Right cardiac atrium (tissue), 5 donors: ENCODE measurements at regions not wholly inside any gene's neighbourhood (a gene's known extent, or its start where the extent isn't known, plus 50 kb on each side); places are given as distances from the start of the nearest gene placed in this dataset.

Experiments used
- ATAC-seq, 2 donors: fragments of 200-7000 bp; cut with Tn5 transposase; one replicate each; pipeline versions ENCODE4 v1.8.0 to v1.9.1; 2020; ENCODE audit warnings: moderate library complexity in 2 of 2, mild to moderate bottlenecking in 1 of 2
- DNase-seq, 3 donors: peaks; one replicate each; pipeline ENCODE4 v3.0.0-alpha.2; 2020
- H3K27ac ChIP-seq: one replicate; pipeline ENCODE4 v1.5.1; 2013; ENCODE audit warnings: mild to moderate bottlenecking, low read length, control low read depth, moderate library complexity
- H3K27me3 ChIP-seq: one replicate; pipeline ENCODE4 v1.6.1; 2013; ENCODE audit not compliant: control insufficient read depth, insufficient read depth
- H3K4me1 ChIP-seq: one replicate; pipeline ENCODE4 v1.6.1; 2013; ENCODE audit warnings: low read length; ENCODE audit not compliant: control insufficient read depth, insufficient read depth
- H3K4me3 ChIP-seq: one replicate; pipeline ENCODE4 v1.5.1; 2013; ENCODE audit warnings: low read length, control low read depth
- H3K9me3 ChIP-seq: one replicate; pipeline ENCODE4 v1.6.1; 2013; ENCODE audit warnings: low read length; ENCODE audit not compliant: control insufficient read depth
- WGBS: extraction: QIAGEN DNeasy Blood & Tissue Kit; methylation state at CpG from one replicate; pipeline ENCODE4 v1.1.7; 2013; 5-methylcytosine and 5-hydroxymethylcytosine counted together
- intact Hi-C, 4 donors: fragments of 100-400 bp; cut with DNase I; formaldehyde crosslinking; loops; one replicate each; pipeline versions ENCODE4 v1.11.0 to v1.14.0; 2022 to 2023
- donor health status: healthy with polysubstance abuse.
- donor health status: DM: no; HTN: yes; CAD: no.
- donor health status: DM: no; HTN: no; CAD: no.
- donor health status: DM: no; HTN: yes; CAD: no; lungs with severe emphysema.
- donor health status: DM: yes; HTN: yes; CAD: no.

DNA sequence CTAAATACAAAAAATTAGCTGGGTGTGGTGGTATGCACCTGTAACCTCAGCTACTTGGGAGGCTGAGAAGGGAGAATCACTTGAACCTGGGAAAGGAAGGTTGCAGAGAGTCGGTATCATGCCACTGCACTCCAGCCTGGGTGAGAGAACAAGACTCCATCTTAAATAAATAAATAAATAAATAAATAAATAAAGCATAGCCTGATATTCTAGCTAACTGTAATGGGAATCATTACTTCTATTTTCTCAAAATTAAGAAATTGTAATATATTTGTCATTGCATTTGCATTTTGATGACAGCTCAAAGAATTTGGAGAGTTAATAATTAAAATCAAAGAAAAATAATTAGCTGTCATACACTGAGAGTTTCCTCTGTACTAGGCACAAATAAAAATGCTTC lies 561.1 kb downstream of the EFNB2 start:
- 100% methylated on average over 1 of the region's 1 CpG for WGBS
- H3K4me3 ChIP-seq: no peak overlapping the region
- H3K27me3 ChIP-seq: no peaks in the 10 kb centered on the region
- DNase-seq (no peak), ATAC-seq (no peak)
- H3K4me1 ChIP-seq: no peaks in the 10 kb centered on the region
- H3K27ac ChIP-seq: no peak overlapping the region
- intact Hi-C loops: no loop called here
- no peaks in the 10 kb centered on the region for H3K9me3 ChIP-seq

DNA sequence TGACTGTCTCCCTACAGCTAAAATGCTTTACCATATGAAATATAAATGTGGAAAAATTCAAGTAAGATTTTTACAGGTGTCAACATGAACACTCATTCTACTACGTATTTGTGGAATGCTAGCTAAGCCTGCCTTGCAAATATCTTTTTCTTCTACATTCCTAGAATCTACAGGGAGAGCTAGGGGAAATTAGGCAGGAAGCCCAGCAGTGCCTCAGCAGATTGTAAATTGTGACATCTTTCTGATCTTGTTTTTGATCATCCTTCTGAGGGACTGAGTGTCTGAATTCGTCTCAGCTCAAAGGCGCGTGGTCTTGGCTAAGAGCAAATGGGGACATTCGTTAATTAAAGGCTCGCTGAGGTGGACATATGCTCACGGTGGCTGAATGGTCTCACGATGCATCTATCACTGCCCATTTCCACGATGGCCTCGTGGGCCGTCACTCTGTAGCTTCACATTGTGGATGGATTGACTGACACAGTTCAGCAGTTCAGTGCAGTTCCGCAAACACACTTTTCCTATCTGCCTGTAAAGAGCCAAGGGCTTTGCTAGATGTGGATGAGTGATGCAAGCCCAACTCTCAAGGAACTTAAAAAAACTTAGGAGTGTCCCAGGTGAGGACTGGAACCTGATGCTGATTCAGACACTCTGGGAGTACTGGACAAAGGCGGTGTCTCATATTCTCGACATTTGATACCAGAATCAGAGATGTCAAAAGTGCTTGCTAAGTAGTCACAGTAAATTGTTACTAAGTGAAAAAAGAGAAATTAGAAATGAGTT lies 562.5 kb downstream of the EFNB2 start:
- no peaks in the 10 kb centered on the region for H3K9me3 ChIP-seq
- ATAC-seq (no peak), DNase-seq (no peak)
- H3K27ac ChIP-seq: no peak overlapping the region
- 90% methylated on average over 14 of the region's 14 CpGs for WGBS
- no peaks in the 10 kb centered on the region for H3K27me3 ChIP-seq
- intact Hi-C loops: no loop called here
- H3K4me1 ChIP-seq: no peaks in the 10 kb centered on the region
- H3K4me3 ChIP-seq: no peak overlapping the region

DNA sequence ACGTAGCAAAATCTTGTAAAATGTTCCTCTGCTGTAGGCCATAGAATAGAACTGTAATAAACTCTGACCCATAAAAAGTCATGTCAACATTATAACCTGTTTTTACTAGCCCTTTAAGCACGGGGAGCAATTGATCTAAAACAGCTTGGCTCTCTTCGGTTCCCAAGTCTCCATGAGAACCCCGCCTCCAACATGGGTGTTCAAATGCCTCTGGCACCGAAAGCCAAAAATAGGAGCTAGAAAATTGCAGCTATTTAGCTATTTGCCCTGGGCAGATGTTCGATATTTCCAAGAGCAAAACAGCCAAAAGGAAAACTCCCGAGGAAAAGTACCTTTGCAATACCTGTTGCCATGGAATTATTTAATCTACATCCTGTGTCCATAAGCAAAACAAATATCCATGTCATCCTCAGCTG lies 563.1 kb downstream of the EFNB2 start:
- ATAC-seq: no peak
- no peaks in the 10 kb centered on the region for H3K4me1 ChIP-seq
- no peak for DNase-seq
- intact Hi-C loops: no loop called here
- no peak overlapping the region for H3K27ac ChIP-seq
- H3K4me3 ChIP-seq: no peak overlapping the region
- H3K9me3 ChIP-seq: no peaks in the 10 kb centered on the region
- 64% methylated on average over 7 of the region's 7 CpGs for WGBS
- H3K27me3 ChIP-seq: no peaks in the 10 kb centered on the region

DNA sequence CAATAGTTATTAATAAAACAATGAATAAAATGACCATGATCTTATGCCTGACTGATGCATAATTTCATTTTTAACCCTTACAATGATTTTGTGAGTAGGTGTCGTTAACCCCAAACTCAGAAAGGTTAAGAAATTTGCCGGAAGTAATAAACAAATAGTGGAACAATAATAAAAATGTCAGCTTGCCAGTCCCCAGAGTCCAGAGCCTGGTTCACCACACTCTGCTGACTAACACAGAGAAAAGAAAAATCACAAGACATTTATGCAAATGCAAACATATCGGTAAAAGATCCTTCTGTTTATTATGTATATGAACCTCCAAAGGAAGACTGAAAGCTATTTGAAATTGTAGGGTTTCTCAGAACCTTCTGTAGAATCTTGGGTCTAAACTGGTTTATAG lies 563.7 kb downstream of the EFNB2 start:
- H3K27me3 ChIP-seq: no peaks in the 10 kb centered on the region
- DNase-seq (no peak), ATAC-seq (no peak)
- intact Hi-C loops: no loop called here
- H3K9me3 ChIP-seq: no peaks in the 10 kb centered on the region
- no peak overlapping the region for H3K4me3 ChIP-seq
- H3K27ac ChIP-seq: no peak overlapping the region
- no peaks in the 10 kb centered on the region for H3K4me1 ChIP-seq
- 75% methylated on average over 3 of the region's 3 CpGs for WGBS

DNA sequence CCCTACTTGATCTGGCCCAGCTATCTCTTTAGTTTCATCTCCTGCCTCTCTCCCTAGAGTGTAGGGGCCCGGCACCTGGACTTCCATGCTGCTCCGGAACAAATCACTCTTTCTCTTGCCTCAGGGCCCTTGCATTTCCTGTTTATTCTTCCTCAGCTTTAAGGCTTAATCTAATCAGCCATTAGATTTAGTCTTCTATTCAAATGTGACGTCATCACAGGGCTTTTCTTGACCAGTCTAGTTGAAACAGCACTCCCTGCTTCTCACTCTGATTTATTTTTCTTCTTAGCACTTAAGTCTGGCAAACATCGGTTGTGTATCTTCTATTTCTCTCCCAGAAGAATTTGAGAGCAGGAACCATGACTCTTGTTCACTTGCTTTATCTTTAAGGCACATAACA lies 564.1 kb downstream of the EFNB2 start:
- intact Hi-C loops: no loop called here
- 55% methylated on average over 4 of the region's 4 CpGs for WGBS
- DNase-seq (no peak), ATAC-seq (no peak)
- Histone ChIP-seq H3K4me1 (no peaks in the 10 kb centered on the region), H3K27me3 (no peaks in the 10 kb centered on the region), H3K4me3 (no peak overlapping the region), H3K9me3 (no peaks in the 10 kb centered on the region), H3K27ac (no peak overlapping the region)

GRCh38 chr13:105969761-105970160 lies 565.7 kb downstream of the EFNB2 start:
- 59% methylated on average over 4 of the region's 4 CpGs for WGBS
- no peaks in the 10 kb centered on the region for H3K27me3 ChIP-seq
- H3K4me3 ChIP-seq: no peak overlapping the region
- H3K4me1 ChIP-seq: no peaks in the 10 kb centered on the region
- intact Hi-C loops: no loop called here
- ATAC-seq (no peak), DNase-seq (no peak)
- no peaks in the 10 kb centered on the region for H3K9me3 ChIP-seq
- no peak overlapping the region for H3K27ac ChIP-seq

GRCh38 chr13:105965910-105966309 lies 569.6 kb downstream of the EFNB2 start:
- intact Hi-C loops: no loop called here
- Histone ChIP-seq H3K27me3 (no peaks in the 10 kb centered on the region), H3K4me1 (no peaks in the 10 kb centered on the region), H3K9me3 (no peaks in the 10 kb centered on the region), H3K4me3 (no peak overlapping the region), H3K27ac (no peak overlapping the region)
- 50% methylated on average over 7 of the region's 7 CpGs for WGBS
- ATAC-seq (no peak), DNase-seq (no peak)

GRCh38 chr13:105962080-105962479 lies 573.4 kb downstream of the EFNB2 start:
- H3K4me1 ChIP-seq: no peaks in the 10 kb centered on the region
- WGBS: 97% methylated on average over 7 of the region's 7 CpGs
- H3K9me3 ChIP-seq: no peaks in the 10 kb centered on the region
- no peak overlapping the region for H3K27ac ChIP-seq
- ATAC-seq (no peak), DNase-seq (no peak)
- no peaks in the 10 kb centered on the region for H3K27me3 ChIP-seq
- no peak overlapping the region for H3K4me3 ChIP-seq
- intact Hi-C loops: no loop called here

GRCh38 chr13:105961438-105961837 lies 574.0 kb downstream of the EFNB2 start:
- Histone ChIP-seq H3K4me1 (no peaks in the 10 kb centered on the region), H3K27ac (no peak overlapping the region), H3K27me3 (no peaks in the 10 kb centered on the region), H3K9me3 (no peaks in the 10 kb centered on the region), H3K4me3 (no peak overlapping the region)
- 85% methylated on average over 5 of the region's 5 CpGs for WGBS
- DNase-seq (no peak), ATAC-seq (no peak)
- intact Hi-C loops: no loop called here

DNA sequence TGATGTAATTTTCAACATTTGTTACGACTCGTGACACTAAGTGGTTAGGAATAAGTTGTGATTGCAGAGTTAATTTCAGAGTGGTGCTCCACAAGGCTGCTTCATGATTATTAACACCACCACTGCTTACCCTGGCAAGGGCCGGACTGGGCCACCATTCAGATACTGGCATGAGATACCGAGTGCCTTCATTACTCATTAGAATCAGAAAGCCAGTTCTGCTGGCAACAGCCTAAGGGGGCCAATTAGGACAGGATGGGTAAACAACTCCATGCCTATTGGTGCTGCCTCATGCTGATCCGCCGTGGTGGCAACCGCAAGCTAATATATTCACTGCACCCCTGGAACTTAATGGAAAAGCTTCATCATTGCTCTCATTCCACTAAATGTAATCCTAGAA lies 575.1 kb downstream of the EFNB2 start:
- Histone ChIP-seq H3K27ac (no peak overlapping the region), H3K9me3 (no peaks in the 10 kb centered on the region), H3K4me1 (no peaks in the 10 kb centered on the region), H3K4me3 (no peak overlapping the region), H3K27me3 (no peaks in the 10 kb centered on the region)
- intact Hi-C loops: no loop called here
- WGBS: 96% methylated on average over 7 of the region's 7 CpGs
- no peak for DNase-seq
- ATAC-seq: no peak

- Histone ChIP-seq H3K27me3 (no peaks in the 10 kb centered on the region), H3K4me3 (no peak overlapping the region), H3K4me1 (no peaks in the 10 kb centered on the region), H3K27ac (no peak overlapping the region), H3K9me3 (no peaks in the 10 kb centered on the region)
- DNase-seq (no peak), ATAC-seq (no peak)
- 93% methylated on average over 6 of the region's 6 CpGs for WGBS
- intact Hi-C loops: no loop called here
These were observed 575.6 kb downstream of the EFNB2 start for GRCh38 chr13:105959876-105960275.
